OCI-LY7 (cell line): ENCODE measurements at regions not wholly inside any gene's neighbourhood (a gene's known extent, or its start where the extent isn't known, plus 50 kb on each side); places are given as distances from the start of the nearest gene placed in this dataset.

Source experiments
- BruUV-seq: library from RNA; stranded (reverse); fragments of 400-500 nt; replicated peaks from 2 replicates; lab custom pipeline; 2021; lab: Mats Ljungman, UMichigan
- CTCF ChIA-PET: fragments of 300-600 bp; sonication (Branson Sonifier 250); formaldehyde crosslinking; loops from one replicate; lab custom pipeline; 2022; ENCODE audit warnings: antibody characterized with exemption; ENCODE audit not compliant: unreplicated experiment; lab: Charles Lee
- POLR2A ChIA-PET: fragments of 300-600 bp; sonication (Branson Sonifier 250); formaldehyde crosslinking; loops from one replicate; lab custom pipeline; 2022; ENCODE audit warnings: antibody characterized with exemption; lab: Charles Lee
- DNase-seq: peaks from one replicate; pipeline ENCODE4 v3.0.0-alpha.2; 2015; ENCODE audit warnings: low spot score
- H2AFZ ChIP-seq: fragments of 200-600 bp; sonication (generic), shearing (Covaris generic); 2 replicates; pipeline ENCODE4 v1.6.1; 2014; ENCODE audit warnings: mild to moderate bottlenecking, antibody characterized with exemption, low read length, moderate library complexity
- H3K27ac ChIP-seq: fragments of 200-600 bp; sonication (generic); 2 replicates; pipeline ENCODE4 v1.5.1; 2014; ENCODE audit warnings: mixed run types, low read depth, mild to moderate bottlenecking, moderate library complexity, low read length, inconsistent platforms; ENCODE audit not compliant: poor library complexity, severe bottlenecking
- H3K36me3 ChIP-seq: fragments of 200-600 bp; sonication (generic); 2 replicates; pipeline ENCODE4 v1.6.1; 2014; ENCODE audit warnings: mild to moderate bottlenecking, antibody characterized with exemption, low read length, moderate library complexity, mixed read lengths; ENCODE audit not compliant: insufficient read depth
- H3K4me1 ChIP-seq: fragments of 200-600 bp; sonication (generic); 2 replicates; pipeline ENCODE4 v1.5.1; 2014; ENCODE audit warnings: mild to moderate bottlenecking, low read length; ENCODE audit not compliant: insufficient read depth, poor library complexity, severe bottlenecking
- H3K4me2 ChIP-seq: fragments of 200-600 bp; sonication (generic); 2 replicates; pipeline ENCODE4 v1.6.1; 2014; ENCODE audit warnings: mild to moderate bottlenecking, low read length
- H3K4me3 ChIP-seq: fragments of 200-600 bp; sonication (generic); 2 replicates; pipeline ENCODE4 v1.5.1; 2014; ENCODE audit warnings: mild to moderate bottlenecking, low read depth, low read length; ENCODE audit not compliant: poor library complexity, severe bottlenecking
- H3K79me2 ChIP-seq: fragments of 200-600 bp; sonication (generic); 2 replicates; pipeline ENCODE4 v1.6.1; 2016; ENCODE audit warnings: low read depth, mild to moderate bottlenecking, low read length, moderate library complexity, mixed read lengths; ENCODE audit not compliant: insufficient read depth
- H3K9me2 ChIP-seq: fragments of 200-600 bp; sonication (generic); 2 replicates; pipeline ENCODE4 v1.6.1; 2016; ENCODE audit warnings: mild to moderate bottlenecking, low read length, mixed read lengths; ENCODE audit not compliant: insufficient read depth
- H3K9me3 ChIP-seq: fragments of 200-600 bp; sonication (generic); 2 replicates; pipeline ENCODE4 v1.6.1; 2014; ENCODE audit warnings: mild to moderate bottlenecking, mixed run types, low read length, mixed read lengths
- H4K20me1 ChIP-seq: fragments of 200-600 bp; sonication (generic); 2 replicates; pipeline ENCODE4 v1.6.1; 2014; ENCODE audit warnings: mild to moderate bottlenecking, antibody characterized with exemption, low read length, moderate library complexity, mixed read lengths; ENCODE audit not compliant: insufficient read depth
- CTCF ChIP-seq: fragments of 200-600 bp; sonication (generic); conservative IDR thresholded peaks from 2 replicates; pipeline ENCODE4 v1.5.1; 2014; ENCODE audit warnings: mild to moderate bottlenecking, antibody characterized with exemption, low read length, moderate library complexity, mixed read lengths
- EZH2phosphoT487 ChIP-seq: fragments of 200-600 bp; sonication (generic); IDR thresholded peaks from 2 replicates; pipeline ENCODE4 v1.6.1; 2018; ENCODE audit warnings: low read depth, borderline replicate concordance, mild to moderate bottlenecking, mixed run types, antibody characterized with exemption, low read length, moderate library complexity, mixed read lengths
- intact Hi-C: fragments of 100-400 bp; cut with micrococcal nuclease; formaldehyde crosslinking; loops from one replicate; pipeline ENCODE4 v1.10.0; 2022; ENCODE audit not compliant: unreplicated experiment

DNA sequence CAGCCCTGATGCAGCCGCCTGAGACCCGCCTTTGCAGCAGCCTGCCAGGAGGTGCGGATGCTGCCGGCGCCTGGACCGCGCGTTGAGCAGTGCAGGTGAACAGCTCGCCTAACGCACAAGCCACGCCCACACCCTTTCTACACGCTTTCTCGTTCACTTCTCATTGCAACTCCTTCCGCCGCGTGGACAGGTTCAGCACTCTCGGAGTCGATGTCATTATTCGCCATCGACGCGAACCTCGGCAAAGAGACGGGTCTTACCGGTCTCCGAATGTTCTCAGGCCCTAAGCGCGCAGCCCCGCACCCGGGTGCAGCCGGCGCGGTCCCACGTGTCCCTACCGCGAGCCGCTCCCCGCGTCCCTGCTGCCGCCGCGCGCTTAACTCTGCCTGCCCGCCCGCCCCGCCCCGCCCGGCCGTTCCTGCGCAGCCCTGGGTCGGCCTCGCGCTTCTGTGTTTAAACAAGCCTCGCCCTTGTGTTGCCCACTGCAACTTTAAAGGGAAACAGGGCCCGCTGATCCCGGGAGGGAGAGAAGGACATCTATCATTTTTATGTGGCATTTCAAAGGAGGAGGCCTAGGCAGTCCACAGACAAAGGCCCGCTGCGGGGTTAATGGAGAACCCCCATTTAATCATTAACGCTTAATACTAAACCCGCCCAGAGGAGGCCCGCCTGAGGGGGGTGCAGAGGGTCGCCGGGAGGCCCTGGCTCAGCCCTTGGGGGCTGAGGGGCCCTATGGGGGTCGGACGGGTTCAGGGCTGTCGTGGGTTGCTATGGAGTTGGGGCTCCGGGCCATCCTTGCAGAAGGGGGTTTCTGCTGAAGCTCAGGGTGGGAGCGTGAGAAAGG is 128.5 kb downstream of the WDR11 start:
- Histone ChIP-seq H3K36me3 (no peaks in the 10 kb centered on the region), H3K4me1 (no peaks in the 10 kb centered on the region), H3K4me3 (no peak overlapping the region), H2AFZ (no peak overlapping the region), H3K9me3 (no peaks in the 10 kb centered on the region), H3K27ac (no peak overlapping the region), H3K79me2 (no peaks in the 10 kb centered on the region), H4K20me1 (no peaks in the 10 kb centered on the region), H3K4me2 (no peak overlapping the region), H3K9me2 (no peaks in the 10 kb centered on the region)
- BruUV-seq = no TSS peak
- TF ChIP-seq EZH2phosphoT487 (no peak), CTCF (no peak)
- intact Hi-C loops = no loop called here
- ChIA-PET POLR2A (no interaction called here), CTCF (no interaction called here)
- no peak for DNase-seq

DNA sequence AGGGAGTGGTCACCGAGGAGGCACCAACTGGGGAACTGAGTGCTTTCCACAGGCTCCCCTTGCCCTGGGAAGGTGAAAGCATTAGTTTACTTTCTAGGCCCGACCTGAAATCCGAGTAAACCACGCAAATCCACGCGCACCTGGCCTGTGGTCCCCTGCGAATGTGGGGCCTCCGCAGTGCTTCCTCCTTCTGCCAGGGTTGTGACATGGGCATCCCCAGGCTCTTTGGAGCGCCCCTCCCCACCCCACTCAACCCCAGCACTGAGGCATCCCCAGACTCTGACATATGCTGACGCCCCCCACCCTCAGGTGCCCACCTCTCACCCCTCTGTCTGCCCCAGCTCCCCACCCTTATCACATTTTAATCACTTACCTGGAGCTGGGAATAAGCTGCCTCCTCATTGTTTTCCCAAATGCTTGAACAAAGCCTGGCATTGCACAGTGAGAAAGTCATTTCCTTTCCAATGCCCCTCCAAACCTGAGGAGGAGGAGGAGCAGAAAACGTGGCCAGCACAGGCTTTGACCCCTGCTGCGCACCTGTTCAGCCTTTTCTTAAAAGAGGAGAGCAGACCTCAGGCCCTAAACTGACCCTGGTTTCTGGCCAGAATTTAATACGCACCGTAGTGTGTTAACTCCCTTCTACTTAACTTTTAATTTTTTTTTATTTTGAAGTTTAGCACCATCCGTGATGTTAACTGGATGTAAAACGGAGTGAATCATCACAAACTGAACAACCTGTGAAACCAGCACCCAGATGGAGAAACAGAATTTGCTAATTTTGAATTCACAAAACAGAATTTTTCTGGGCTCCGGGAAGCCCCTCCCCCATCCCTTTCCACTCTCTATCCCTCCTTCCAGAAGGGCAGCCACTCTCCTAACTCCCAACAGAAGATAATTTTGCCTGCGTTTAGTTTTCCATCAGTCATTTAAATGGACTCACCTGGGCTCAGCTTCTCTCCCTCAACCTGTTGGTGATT is 129.4 kb downstream of the WDR11 start:
- H3K27ac ChIP-seq = no peak overlapping the region
- no peak overlapping the region for H3K4me2 ChIP-seq
- no TSS peak for BruUV-seq
- TF ChIP-seq CTCF (no peak), EZH2phosphoT487 (no peak)
- no peaks in the 10 kb centered on the region for H3K9me2 ChIP-seq
- no peaks in the 10 kb centered on the region for H3K36me3 ChIP-seq
- DNase-seq = no peak
- no peaks in the 10 kb centered on the region for H3K9me3 ChIP-seq
- intact Hi-C loops = no loop called here
- ChIA-PET POLR2A (interaction anchor here (0.6 kb wide), 1 partner anchor 318 kb away, joined by 3 read pairs; no protein-coding TSS in a partner anchor), CTCF (no interaction called here)
- no peaks in the 10 kb centered on the region for H3K79me2 ChIP-seq
- no peak overlapping the region for H2AFZ ChIP-seq
- no peaks in the 10 kb centered on the region for H4K20me1 ChIP-seq
- no peaks in the 10 kb centered on the region for H3K4me1 ChIP-seq
- no peak overlapping the region for H3K4me3 ChIP-seq
